ENCODE measurements at regions not wholly inside any gene's neighbourhood (a gene's known extent, or its start where the extent isn't known, plus 50 kb on each side); places are given as distances from the start of the nearest gene placed in this dataset.

- intact Hi-C loops (cut with micrococcal nuclease; ENCODE audit: unreplicated experiment): no loop called here
- Histone ChIP-seq H3K9me3 (ENCODE audit: low read depth, low read length, poor library complexity, severe bottlenecking) (peaks cover 10% of the 10 kb centered on the region), H3K36me3 (ENCODE audit: insufficient read depth, low read length, poor library complexity, severe bottlenecking) (no peaks in the 10 kb centered on the region), H3K4me3 (ENCODE audit: low read depth, low read length, poor library complexity, severe bottlenecking) (no peak overlapping the region), H3K27ac (ENCODE audit: low read depth, low read length, poor library complexity, severe bottlenecking) (no peak overlapping the region), H3K4me1 (ENCODE audit: insufficient read depth, low read length, poor library complexity, severe bottlenecking) (no peaks in the 10 kb centered on the region), H3K27me3 (replicated peaks; ENCODE audit: insufficient read depth, low read depth, low read length, poor library complexity) (peaks cover 53% of the 10 kb centered on the region)
- ChIA-PET CTCF (no interaction called here), POLR2A (ENCODE audit: low non-redundant PET) (no interaction called here)
- no peak for DNase-seq (ENCODE audit: low spot score)
- no TSS peak for BruUV-seq (replicated peaks)
- TF ChIP-seq EZH2 (IDR thresholded peaks at IDR 0.05; ENCODE audit: borderline replicate concordance, low read depth, low read length, poor library complexity, severe bottlenecking) (no peak), CTCF (conservative IDR thresholded peaks at IDR 0.05; ENCODE audit: low read depth, low read length) (no peak)
These were observed 136.1 kb upstream of the SULF2 start for GRCh38 chr20:47921408-47921807.

GRCh38 chr20:47917549-47918070 is 132.3 kb upstream of the SULF2 start:
- intact Hi-C loops (cut with micrococcal nuclease; ENCODE audit: unreplicated experiment): no loop called here
- no peak for TF ChIP-seq CTCF (conservative IDR thresholded peaks at IDR 0.05; ENCODE audit: low read depth, low read length)
- no peak for TF ChIP-seq EZH2 (IDR thresholded peaks at IDR 0.05; ENCODE audit: borderline replicate concordance, low read depth, low read length, poor library complexity, severe bottlenecking)
- Histone ChIP-seq H3K27me3 (replicated peaks; ENCODE audit: insufficient read depth, low read depth, low read length, poor library complexity) (peaks cover 26% of the 10 kb centered on the region), H3K4me1 (ENCODE audit: insufficient read depth, low read length, poor library complexity, severe bottlenecking) (no peaks in the 10 kb centered on the region), H3K4me3 (ENCODE audit: low read depth, low read length, poor library complexity, severe bottlenecking) (no peak overlapping the region), H3K27ac (ENCODE audit: low read depth, low read length, poor library complexity, severe bottlenecking) (no peak overlapping the region), H3K9me3 (ENCODE audit: low read depth, low read length, poor library complexity, severe bottlenecking) (peaks cover 10% of the 10 kb centered on the region), H3K36me3 (ENCODE audit: insufficient read depth, low read length, poor library complexity, severe bottlenecking) (no peaks in the 10 kb centered on the region)
- POLR2A ChIA-PET (ENCODE audit: low non-redundant PET): no interaction called here
- DNase-seq (ENCODE audit: low spot score): no peak
- CTCF ChIA-PET: no interaction called here
- no TSS peak for BruUV-seq (replicated peaks)

GRCh38 chr20:47915495-47915894 is 130.2 kb upstream of the SULF2 start:
- Histone ChIP-seq H3K27ac (ENCODE audit: low read depth, low read length, poor library complexity, severe bottlenecking) (no peak overlapping the region), H3K4me3 (ENCODE audit: low read depth, low read length, poor library complexity, severe bottlenecking) (no peak overlapping the region), H3K27me3 (replicated peaks; ENCODE audit: insufficient read depth, low read depth, low read length, poor library complexity) (peaks cover 4% of the 10 kb centered on the region), H3K36me3 (ENCODE audit: insufficient read depth, low read length, poor library complexity, severe bottlenecking) (no peaks in the 10 kb centered on the region), H3K9me3 (ENCODE audit: low read depth, low read length, poor library complexity, severe bottlenecking) (peaks cover 10% of the 10 kb centered on the region), H3K4me1 (ENCODE audit: insufficient read depth, low read length, poor library complexity, severe bottlenecking) (no peaks in the 10 kb centered on the region)
- no TSS peak for BruUV-seq (replicated peaks)
- ChIA-PET POLR2A (ENCODE audit: low non-redundant PET) (no interaction called here), CTCF (no interaction called here)
- DNase-seq (ENCODE audit: low spot score): no peak
- intact Hi-C loops (cut with micrococcal nuclease; ENCODE audit: unreplicated experiment): no loop called here
- TF ChIP-seq EZH2 (IDR thresholded peaks at IDR 0.05; ENCODE audit: borderline replicate concordance, low read depth, low read length, poor library complexity, severe bottlenecking): no peak
- no peak for TF ChIP-seq CTCF (conservative IDR thresholded peaks at IDR 0.05; ENCODE audit: low read depth, low read length)

Measured in A673 (cell line).